Stimulated activated naive CD8-positive, alpha-beta T cell treated with anti-CD3 and anti-CD28 coated beads, Interleukin-15, Interleukin-2, amounts not matched to agents 100 ng/mL and 50 ng/mL, for 24 hours (primary cell): ENCODE measurements at regions not wholly inside any gene's neighbourhood (a gene's known extent, or its start where the extent isn't known, plus 50 kb on each side); places are given as distances from the start of the nearest gene placed in this dataset.
"Not testable (repeated sequence)": the region's sequence is repeated elsewhere in the genome, so short reads cannot be mapped to it uniquely, and the experiment has no call there.

ENCODE experiments used
- H3K27ac Mint-ChIP-seq: one replicate; pipeline ENCODE4 v1.8.0; 2021; ENCODE audit warnings: mild to moderate bottlenecking, mixed read lengths
- H3K27me3 Mint-ChIP-seq: one replicate; pipeline ENCODE4 v1.8.0; 2021; ENCODE audit warnings: mixed read lengths
- H3K36me3 Mint-ChIP-seq: one replicate; pipeline ENCODE4 v1.8.0; 2021; ENCODE audit warnings: low read depth, mixed read lengths
- H3K4me1 Mint-ChIP-seq: one replicate; pipeline ENCODE4 v1.8.0; 2021; ENCODE audit warnings: low read depth, mixed read lengths
- H3K4me3 Mint-ChIP-seq: one replicate; pipeline ENCODE4 v1.8.0; 2021; ENCODE audit warnings: mild to moderate bottlenecking, mixed read lengths
- H3K9me3 Mint-ChIP-seq: one replicate; pipeline ENCODE4 v1.8.0; 2021; ENCODE audit warnings: mixed read lengths

- Mint-ChIP-seq H3K4me1 (no peaks in the 10 kb centered on the region), H3K4me3 (no peak overlapping the region), H3K27me3 (peaks cover 43% of the 10 kb centered on the region), H3K9me3 (peaks cover 4% of the 10 kb centered on the region), H3K36me3 (no peaks in the 10 kb centered on the region), H3K27ac (no peak overlapping the region)
Measured at GRCh38 chr1:157347506-157347905, 204.8 kb downstream of the FCRL5 start.

GRCh38 chr1:157337785-157338184 is 199.6 kb upstream of the ETV3 start:
- H3K4me3 Mint-ChIP-seq, H3K9me3 Mint-ChIP-seq, H3K36me3 Mint-ChIP-seq, H3K4me1 Mint-ChIP-seq, H3K27ac Mint-ChIP-seq: not testable (repeated sequence)
- H3K27me3 Mint-ChIP-seq, result peaks cover 19% of the 10 kb centered on the region

- no peaks in the 10 kb centered on the region for H3K36me3 Mint-ChIP-seq
- H3K27me3 Mint-ChIP-seq, result peaks cover 30% of the 10 kb centered on the region
- no peak overlapping the region for H3K4me3 Mint-ChIP-seq
- H3K27ac Mint-ChIP-seq, result no peak overlapping the region
- H3K9me3 Mint-ChIP-seq, result peaks cover 5% of the 10 kb centered on the region
- H3K4me1 Mint-ChIP-seq, result no peaks in the 10 kb centered on the region
Measured at GRCh38 chr1:157335056-157335455, 196.9 kb upstream of the ETV3 start.

GRCh38 chr1:157334041-157334440 is 195.8 kb upstream of the ETV3 start:
- Mint-ChIP-seq H3K27me3 (peaks cover 32% of the 10 kb centered on the region), H3K27ac (no peak overlapping the region), H3K9me3 (peaks cover 5% of the 10 kb centered on the region), H3K4me1 (no peaks in the 10 kb centered on the region), H3K4me3 (no peak overlapping the region), H3K36me3 (no peaks in the 10 kb centered on the region)

- H3K4me1 Mint-ChIP-seq, H3K27ac Mint-ChIP-seq: not testable (repeated sequence)
- H3K27me3 Mint-ChIP-seq, result peaks cover 37% of the 10 kb centered on the region
Measured at GRCh38 chr1:157330177-157330576, 192.0 kb upstream of the ETV3 start.

GRCh38 chr1:157328120-157328519 is 189.9 kb upstream of the ETV3 start:
- H3K4me1 Mint-ChIP-seq, H3K27ac Mint-ChIP-seq, H3K4me3 Mint-ChIP-seq, H3K36me3 Mint-ChIP-seq: not testable (repeated sequence)
- H3K9me3 Mint-ChIP-seq, result peaks cover 18% of the 10 kb centered on the region
- peaks cover 35% of the 10 kb centered on the region for H3K27me3 Mint-ChIP-seq

More at GRCh38 chr1:157330177-157330576, 192.0 kb upstream of the ETV3 start:
- not testable (repeated sequence) for H3K4me3 Mint-ChIP-seq, H3K9me3 Mint-ChIP-seq, H3K36me3 Mint-ChIP-seq

GRCh38 chr1:157326173-157326859 is 188.1 kb upstream of the ETV3 start:
- Mint-ChIP-seq H3K9me3 (peaks cover 18% of the 10 kb centered on the region), H3K27me3 (peaks cover 34% of the 10 kb centered on the region), H3K4me3 (no peak overlapping the region)

GRCh38 chr1:157325220-157325619 is 187.0 kb upstream of the ETV3 start:
- Mint-ChIP-seq H3K36me3 (no peaks in the 10 kb centered on the region), H3K4me3 (no peak overlapping the region), H3K4me1 (no peaks in the 10 kb centered on the region), H3K27ac (no peak overlapping the region), H3K9me3 (peaks cover 21% of the 10 kb centered on the region), H3K27me3 (peaks cover 30% of the 10 kb centered on the region)

More at GRCh38 chr1:157326173-157326859, 188.1 kb upstream of the ETV3 start:
- H3K27ac Mint-ChIP-seq, result no peak overlapping the region
- H3K36me3 Mint-ChIP-seq, result no peaks in the 10 kb centered on the region
- no peaks in the 10 kb centered on the region for H3K4me1 Mint-ChIP-seq

GRCh38 chr1:157321972-157322371 is 183.8 kb upstream of the ETV3 start:
- H3K36me3 Mint-ChIP-seq, H3K27ac Mint-ChIP-seq, H3K4me3 Mint-ChIP-seq, H3K4me1 Mint-ChIP-seq: not testable (repeated sequence)
- peaks cover 38% of the 10 kb centered on the region for H3K9me3 Mint-ChIP-seq
- peaks cover 29% of the 10 kb centered on the region for H3K27me3 Mint-ChIP-seq

- Mint-ChIP-seq H3K4me3 (no peak overlapping the region), H3K36me3 (peaks cover 5% of the 10 kb centered on the region), H3K9me3 (peaks cover 41% of the 10 kb centered on the region), H3K4me1 (no peaks in the 10 kb centered on the region), H3K27me3 (peaks cover 24% of the 10 kb centered on the region), H3K27ac (no peak overlapping the region)
Measured at GRCh38 chr1:157319567-157319966, 181.4 kb upstream of the ETV3 start.

- H3K27ac Mint-ChIP-seq, H3K4me1 Mint-ChIP-seq, H3K4me3 Mint-ChIP-seq, H3K36me3 Mint-ChIP-seq: not testable (repeated sequence)
- H3K9me3 Mint-ChIP-seq, result peaks cover 31% of the 10 kb centered on the region
- peaks cover 33% of the 10 kb centered on the region for H3K27me3 Mint-ChIP-seq
Measured at GRCh38 chr1:157317229-157317628, 179.0 kb upstream of the ETV3 start.

GRCh38 chr1:157315544-157315943 is 177.3 kb upstream of the ETV3 start:
- H3K27ac Mint-ChIP-seq, result no peak overlapping the region
- peaks cover 5% of the 10 kb centered on the region for H3K36me3 Mint-ChIP-seq
- H3K27me3 Mint-ChIP-seq, result peaks cover 33% of the 10 kb centered on the region
- no peaks in the 10 kb centered on the region for H3K4me1 Mint-ChIP-seq
- H3K4me3 Mint-ChIP-seq, result no peak overlapping the region
- peaks cover 26% of the 10 kb centered on the region for H3K9me3 Mint-ChIP-seq

- Mint-ChIP-seq H3K4me3 (no peak overlapping the region), H3K27me3 (peaks cover 39% of the 10 kb centered on the region), H3K4me1 (no peaks in the 10 kb centered on the region), H3K9me3 (peaks cover 18% of the 10 kb centered on the region), H3K27ac (no peak overlapping the region), H3K36me3 (peaks cover 5% of the 10 kb centered on the region)
Measured at GRCh38 chr1:157314408-157314807, 176.2 kb upstream of the ETV3 start.

- Mint-ChIP-seq H3K27ac (no peak overlapping the region), H3K27me3 (peaks cover 43% of the 10 kb centered on the region), H3K4me3 (no peak overlapping the region)
Measured at GRCh38 chr1:157313240-157313807, 175.1 kb upstream of the ETV3 start.

GRCh38 chr1:157312082-157312812 is 174.1 kb upstream of the ETV3 start:
- peaks cover 41% of the 10 kb centered on the region for H3K27me3 Mint-ChIP-seq
- no peak overlapping the region for H3K27ac Mint-ChIP-seq
- no peaks in the 10 kb centered on the region for H3K4me1 Mint-ChIP-seq
- no peak overlapping the region for H3K4me3 Mint-ChIP-seq
- peaks cover 5% of the 10 kb centered on the region for H3K36me3 Mint-ChIP-seq
- peaks cover 8% of the 10 kb centered on the region for H3K9me3 Mint-ChIP-seq

More at GRCh38 chr1:157313240-157313807, 175.1 kb upstream of the ETV3 start:
- H3K36me3 Mint-ChIP-seq, result peaks cover 5% of the 10 kb centered on the region
- H3K9me3 Mint-ChIP-seq, result peaks cover 15% of the 10 kb centered on the region
- H3K4me1 Mint-ChIP-seq, result no peaks in the 10 kb centered on the region
